Endothelial cell of umbilical vein (primary cell): ENCODE measurements at regions not wholly inside any gene's neighbourhood (a gene's known extent, or its start where the extent isn't known, plus 50 kb on each side); places are given as distances from the start of the nearest gene placed in this dataset.
"Not testable (repeated sequence)": the region's sequence is repeated elsewhere in the genome, so short reads cannot be mapped to it uniquely, and the experiment has no call there.

ENCODE experiments used
- BruUV-seq: library from RNA; stranded (reverse); fragments of 400-500 nt; replicated peaks from 2 replicates; lab custom pipeline; 2021; lab: Mats Ljungman, UMichigan
- CTCF ChIA-PET: fragments of 300-600, 350-600 bp; sonication (Branson Sonifier 250); formaldehyde crosslinking; loops from one replicate; lab custom pipeline; 2021; ENCODE audit warnings: antibody characterized with exemption, inconsistent platforms; lab: Charles Lee
- POLR2A ChIA-PET: fragments of 300-600, 350-600 bp; sonication (Branson Sonifier 250); formaldehyde crosslinking; loops from one replicate; lab custom pipeline; 2021; ENCODE audit warnings: antibody characterized with exemption, inconsistent platforms; lab: Charles Lee
- DNase-seq: peaks from one replicate; pipeline ENCODE4 v3.0.0-alpha.2; 2011; ENCODE audit warnings: low read depth, low spot score
- FAIRE-seq: peaks from 2 replicates; lab custom pipeline; 2011; peaks lifted over from hg19 to GRCh38; lab: Jason Lieb, UNC
- H2AFZ ChIP-seq: 2 replicates; pipeline ENCODE4 v1.6.0; 2012; ENCODE audit warnings: low read depth, low read length, control low read depth, inconsistent platforms
- H3K27ac ChIP-seq: 2 replicates; pipeline ENCODE4 v1.5.1; 2011; ENCODE audit warnings: low read depth, mild to moderate bottlenecking, control low read depth, low read length, moderate library complexity; ENCODE audit not compliant: insufficient read depth
- H3K27me3 ChIP-seq, 2 experiments: 2 replicates each; pipeline versions ENCODE4 v1.6.0 to v1.6.1; 2011; ENCODE audit warnings: low read length in 2 of 2, mixed read lengths in 1 of 2; ENCODE audit not compliant: control insufficient read depth in 2 of 2, insufficient read depth in 2 of 2
- H3K36me3 ChIP-seq, 2 experiments: 2 replicates in 1 of 2; 3 replicates in 1 of 2; pipeline ENCODE4 v1.5.1; 2011; ENCODE audit warnings: low read length in 2 of 2, mild to moderate bottlenecking in 1 of 2, moderate library complexity in 1 of 2; ENCODE audit not compliant: control insufficient read depth in 2 of 2, insufficient read depth in 2 of 2; ENCODE audit errors: extremely low read depth in 1 of 2
- H3K4me1 ChIP-seq: 3 replicates; pipeline ENCODE4 v1.5.1; 2011; ENCODE audit warnings: mild to moderate bottlenecking, low read length; ENCODE audit not compliant: control insufficient read depth, insufficient read depth; ENCODE audit errors: extremely low read depth
- H3K4me2 ChIP-seq: 2 replicates; pipeline ENCODE4 v1.6.1; 2011; ENCODE audit warnings: low read length, control low read depth, mixed read lengths; ENCODE audit not compliant: insufficient read depth
- H3K4me3 ChIP-seq, 3 experiments: fragments of 200-600 bp in 1 of 3; sonication (generic), shearing (Covaris generic) in 1 of 3; replicated peaks in 1 of 3; 2 replicates each; pipeline ENCODE4 v1.5.1; 2011 to 2016; ENCODE audit warnings: control low read depth in 3 of 3, low read length in 3 of 3, mild to moderate bottlenecking in 2 of 3, inconsistent platforms in 1 of 3, low read depth in 1 of 3, moderate library complexity in 1 of 3; ENCODE audit not compliant: insufficient read depth in 1 of 3
- H3K79me2 ChIP-seq: 2 replicates; pipeline ENCODE4 v1.6.0; 2012; ENCODE audit warnings: low read length, inconsistent platforms; ENCODE audit not compliant: control insufficient read depth, insufficient read depth
- H3K9ac ChIP-seq: replicated peaks from 2 replicates; pipeline ENCODE3; 2011; ENCODE audit warnings: low read length, control low read depth; ENCODE audit not compliant: insufficient read depth; ENCODE audit errors: extremely low read depth
- H3K9me1 ChIP-seq: replicated peaks from 3 replicates; pipeline ENCODE4 v1.6.0; 2011; ENCODE audit warnings: mild to moderate bottlenecking, low read length; ENCODE audit not compliant: control insufficient read depth, insufficient read depth; ENCODE audit errors: extremely low read depth
- H3K9me3 ChIP-seq: replicated peaks from 2 replicates; pipeline ENCODE4 v1.5.1; 2012; ENCODE audit warnings: low read length, inconsistent platforms; ENCODE audit not compliant: control insufficient read depth, insufficient read depth
- H4K20me1 ChIP-seq: replicated peaks from 2 replicates; pipeline ENCODE3; 2011; ENCODE audit warnings: mild to moderate bottlenecking, low read length; ENCODE audit not compliant: control insufficient read depth, insufficient read depth; ENCODE audit errors: extremely low read depth
- EZH2 ChIP-seq: IDR thresholded peaks from 2 replicates; pipeline ENCODE4 v1.6.1; 2012; ENCODE audit warnings: borderline replicate concordance, low read depth, mild to moderate bottlenecking, moderate library complexity, low read length, inconsistent platforms; ENCODE audit not compliant: severe bottlenecking
- dilution Hi-C: fragments of 300-500 bp; cut with MboI; formaldehyde crosslinking; loops from one replicate; pipeline ENCODE4 v1.15.0; 2019; ENCODE audit warnings: low sequenced_read_pairs; ENCODE audit not compliant: extremely low pct_ligation_motif_present
- intact Hi-C: fragments of 100-400 bp; cut with micrococcal nuclease; formaldehyde crosslinking; loops from one replicate; pipeline ENCODE4 v1.10.0; 2022

- H3K4me1 ChIP-seq: peaks cover 7% of the 10 kb centered on the region
- H3K9ac ChIP-seq: no peak overlapping the region
- H3K36me3 ChIP-seq: no peaks in the 10 kb centered on the region
- no peak overlapping the region for H2AFZ ChIP-seq
- ChIA-PET CTCF (no interaction called here), POLR2A (no interaction called here)
- dilution Hi-C loops: no loop called here
- no peaks in the 10 kb centered on the region for H4K20me1 ChIP-seq
- FAIRE-seq (no peak), DNase-seq (no peak)
- BruUV-seq: no TSS peak
- no peak for TF ChIP-seq EZH2
- H3K9me3 ChIP-seq: no peaks in the 10 kb centered on the region
- intact Hi-C loops: no loop called here
- no peaks in the 10 kb centered on the region for H3K27me3 ChIP-seq
- no peaks in the 10 kb centered on the region for H3K9me1 ChIP-seq
- H3K27ac ChIP-seq: no peak overlapping the region
- no peak overlapping the region for H3K4me3 ChIP-seq
- H3K4me2 ChIP-seq: no peak overlapping the region
- no peaks in the 10 kb centered on the region for H3K79me2 ChIP-seq
These were observed 77.8 kb downstream of the VIP start for GRCh38 chr6:152828431-152828830.

GRCh38 chr6:152834366-152834765 lies 83.8 kb downstream of the VIP start:
- BruUV-seq, intact Hi-C loops, FAIRE-seq: not testable (repeated sequence)

More at GRCh38 chr6:152834366-152834765, 83.8 kb downstream of the VIP start:
- H3K36me3 ChIP-seq, H3K9me3 ChIP-seq, H3K27ac ChIP-seq, H2AFZ ChIP-seq, CTCF ChIA-PET, H3K79me2 ChIP-seq, dilution Hi-C loops, H3K4me2 ChIP-seq, POLR2A ChIA-PET, H3K4me1 ChIP-seq, H3K4me3 ChIP-seq, H3K9ac ChIP-seq, DNase-seq, H3K9me1 ChIP-seq, H4K20me1 ChIP-seq, H3K27me3 ChIP-seq: not testable (repeated sequence)
